Spleen (tissue), 11 donors: ENCODE measurements at regions not wholly inside any gene's neighbourhood (a gene's known extent, or its start where the extent isn't known, plus 50 kb on each side); places are given as distances from the start of the nearest gene placed in this dataset.
"Not testable (repeated sequence)": the region's sequence is repeated elsewhere in the genome, so short reads cannot be mapped to it uniquely, and the experiment has no call there.

Experiments
- DNase-seq: peaks from one replicate; pipeline ENCODE4 v3.0.0-alpha.2; 2020
- H3K27ac ChIP-seq, 8 donors: fragments of 200-600 bp; sonication (generic) in 7 of 8; 1 replicate in 4 of 8; 2 replicates in 4 of 8; pipeline versions ENCODE4 v1.5.0 to v1.8.0; 2016 to 2021; ENCODE audit warnings: inconsistent platforms in 4 of 8, mild to moderate bottlenecking in 4 of 8, moderate library complexity in 1 of 8
- H3K27me3 ChIP-seq, 7 donors: fragments of 200-600 bp; sonication (generic) in 6 of 7; replicated peaks in 1 of 7; 1 replicate in 4 of 7; 2 replicates in 3 of 7; pipeline versions ENCODE4 v1.5.0 to v1.8.0; 2016 to 2021; ENCODE audit warnings: inconsistent platforms in 3 of 7, mild to moderate bottlenecking in 1 of 7
- H3K36me3 ChIP-seq, 6 donors: fragments of 200-600 bp; sonication (generic) in 5 of 6; 1 replicate in 4 of 6; 2 replicates in 2 of 6; pipeline versions ENCODE4 v1.5.0 to v1.8.0; 2016 to 2021; ENCODE audit warnings: inconsistent platforms in 2 of 6
- H3K4me1 ChIP-seq, 6 donors: fragments of 200-600 bp; sonication (generic) in 5 of 6; 1 replicate in 3 of 6; 2 replicates in 3 of 6; pipeline versions ENCODE4 v1.5.0 to v1.8.0; 2016 to 2021; ENCODE audit warnings: inconsistent platforms in 3 of 6
- H3K4me3 ChIP-seq, 8 donors: fragments of 200-600 bp; sonication (generic) in 7 of 8; 1 replicate in 4 of 8; 2 replicates in 4 of 8; pipeline versions ENCODE4 v1.5.0 to v1.8.0; 2016 to 2021; ENCODE audit warnings: inconsistent platforms in 4 of 8, mild to moderate bottlenecking in 4 of 8, moderate library complexity in 2 of 8
- H3K9me3 ChIP-seq, 8 donors: fragments of 200-600 bp; sonication (generic) in 7 of 8; 1 replicate in 4 of 8; 2 replicates in 4 of 8; pipeline versions ENCODE4 v1.5.0 to v1.8.0; 2016 to 2021; ENCODE audit warnings: inconsistent platforms in 4 of 8
- WGBS, 5 donors: extraction: QIAGEN DNeasy Blood & Tissue Kit in 3 of 5; methylation state at CpG; one replicate each; pipeline versions ENCODE4 v1.1.5 to v1.1.7; 2013 to 2018; 5-methylcytosine and 5-hydroxymethylcytosine counted together
- intact Hi-C: fragments of 100-400 bp; cut with DNase I; formaldehyde crosslinking; loops from one replicate; pipeline ENCODE4 v1.15.0; 2023; ENCODE audit warnings: low total_unique reads
- donor health status: healthy with polysubstance abuse.
- donor health status: DM: no; HTN: no; CAD: no; lungs with moderate emphysema.
- donor health status: DM: no; HTN: no; CAD: no.
- donor health status: Bipolar disorder and iron deficiency.
- donor health status: healthy.
- donor health status: DM: no; HTN: no; CAD: no.
- donor health status: DM: yes; HTN: yes; CAD: no.

GRCh38 chr1:149321732-149322016 lies 153.2 kb upstream of the NBPF19 start:
- intact Hi-C loops, DNase-seq, H3K9me3 ChIP-seq, H3K27me3 ChIP-seq, H3K36me3 ChIP-seq, H3K4me3 ChIP-seq, H3K27ac ChIP-seq, H3K4me1 ChIP-seq: not testable (repeated sequence)
- WGBS, 5 donors, result no CpG with 5 or more reads among the region's 12 CpGs

GRCh38 chr1:149330081-149330335 lies 144.8 kb upstream of the NBPF19 start:
- DNase-seq, H3K4me3 ChIP-seq, H3K4me1 ChIP-seq, H3K9me3 ChIP-seq, H3K27ac ChIP-seq, H3K27me3 ChIP-seq, H3K36me3 ChIP-seq, intact Hi-C loops: not testable (repeated sequence)

DNA sequence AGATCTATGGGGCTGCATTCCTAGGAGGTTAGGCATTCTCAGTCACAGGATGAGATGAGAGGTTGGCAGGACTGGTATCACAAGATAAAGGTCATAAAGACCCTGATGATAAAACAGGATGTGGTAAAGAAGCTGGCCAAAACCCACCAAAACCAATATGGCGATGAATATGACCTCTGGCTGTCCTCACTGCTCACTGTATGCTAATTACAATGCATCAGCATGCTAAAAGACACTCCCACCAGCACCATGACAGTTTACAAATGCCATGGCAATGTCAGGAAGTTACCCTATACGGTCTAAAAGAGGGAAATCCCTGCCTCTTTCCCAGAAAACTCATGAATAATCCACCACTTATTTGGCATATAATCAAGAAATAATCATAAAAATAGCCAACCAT lies 138.8 kb upstream of the NBPF19 start:
- H3K27me3 ChIP-seq, DNase-seq, H3K36me3 ChIP-seq, H3K27ac ChIP-seq, H3K9me3 ChIP-seq, intact Hi-C loops, H3K4me1 ChIP-seq, H3K4me3 ChIP-seq: not testable (repeated sequence)
- no CpG with 5 or more reads among the region's 2 CpGs for WGBS, 5 donors

DNA sequence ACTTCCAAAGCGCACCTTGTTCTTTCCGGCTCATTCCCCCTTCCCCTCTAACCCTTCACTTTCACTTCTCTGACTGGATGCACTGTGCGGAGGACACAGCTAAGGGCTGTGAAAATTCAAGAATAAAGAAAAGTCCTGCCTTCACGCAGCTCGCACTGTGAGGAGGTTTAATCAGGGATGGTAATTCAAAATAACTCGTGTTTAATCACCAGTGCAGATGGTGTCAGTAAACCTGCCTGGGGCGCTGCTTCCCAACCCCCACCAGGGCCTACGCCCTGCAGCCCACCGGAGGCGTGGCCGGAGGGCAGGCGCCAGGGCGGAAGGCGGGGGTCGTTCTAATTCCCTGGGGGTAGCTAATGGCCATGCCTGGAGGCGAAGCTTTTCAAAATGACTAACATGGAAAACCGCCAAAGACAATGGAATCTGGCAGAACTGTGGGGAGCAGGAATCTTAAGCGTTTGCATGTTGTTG lies 136.6 kb upstream of the NBPF19 start:
- H3K27ac ChIP-seq, intact Hi-C loops, H3K4me3 ChIP-seq, H3K36me3 ChIP-seq, DNase-seq, H3K27me3 ChIP-seq, H3K4me1 ChIP-seq, H3K9me3 ChIP-seq: not testable (repeated sequence)
- no CpG with 5 or more reads among the region's 18 CpGs for WGBS, 5 donors

GRCh38 chr1:149338698-149339097 lies 136.1 kb upstream of the NBPF19 start:
- DNase-seq, H3K4me1 ChIP-seq, H3K27ac ChIP-seq, intact Hi-C loops, H3K27me3 ChIP-seq, H3K4me3 ChIP-seq, H3K9me3 ChIP-seq, H3K36me3 ChIP-seq: not testable (repeated sequence)
- WGBS, 5 donors, result no CpG with 5 or more reads among the region's 7 CpGs

DNA sequence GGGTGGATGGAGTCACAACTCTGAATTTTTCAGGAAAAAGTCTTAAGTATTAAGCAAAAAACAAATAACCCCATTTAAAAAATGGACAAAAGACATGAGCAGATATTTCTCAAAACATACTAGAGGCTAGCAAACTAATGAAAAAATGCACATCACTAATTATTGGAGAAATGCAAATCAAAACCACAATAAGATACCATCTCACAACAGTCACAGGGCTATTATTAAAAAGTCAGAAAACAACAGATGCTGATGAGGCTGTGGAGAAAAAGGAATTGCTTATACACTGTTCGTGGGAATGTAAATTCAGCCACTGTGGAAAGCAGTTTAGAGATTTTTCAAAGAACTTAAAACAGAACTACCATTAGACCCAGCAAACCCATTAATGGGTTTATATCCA lies 125.4 kb upstream of the NBPF19 start:
- H3K27ac ChIP-seq, H3K36me3 ChIP-seq, DNase-seq, H3K27me3 ChIP-seq, H3K4me3 ChIP-seq, intact Hi-C loops, H3K4me1 ChIP-seq, H3K9me3 ChIP-seq: not testable (repeated sequence)
- no CpG with 5 or more reads among the region's 1 CpG for WGBS, 5 donors

DNA sequence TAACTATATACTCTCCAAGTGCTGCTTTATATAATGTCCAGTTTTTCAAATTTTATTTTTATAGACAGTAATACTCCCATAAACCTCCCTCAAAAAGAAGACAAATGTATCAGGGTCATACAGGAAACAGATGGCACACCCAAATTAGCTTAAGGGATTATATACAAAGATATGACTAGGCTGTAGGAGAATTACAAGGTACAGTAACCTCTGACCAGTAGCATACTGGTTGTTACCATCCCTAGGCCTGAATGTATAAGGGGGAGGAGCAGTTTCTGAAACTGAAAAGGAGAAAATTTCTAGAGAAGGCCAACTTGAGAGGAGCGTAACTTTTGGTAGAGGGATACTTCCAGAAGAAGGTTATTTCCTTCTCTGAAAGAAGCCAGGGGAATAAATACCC lies 122.6 kb upstream of the NBPF19 start:
- not testable (repeated sequence) for H3K9me3 ChIP-seq
- no CpG with 5 or more reads among the region's 1 CpG for WGBS, 5 donors

DNA sequence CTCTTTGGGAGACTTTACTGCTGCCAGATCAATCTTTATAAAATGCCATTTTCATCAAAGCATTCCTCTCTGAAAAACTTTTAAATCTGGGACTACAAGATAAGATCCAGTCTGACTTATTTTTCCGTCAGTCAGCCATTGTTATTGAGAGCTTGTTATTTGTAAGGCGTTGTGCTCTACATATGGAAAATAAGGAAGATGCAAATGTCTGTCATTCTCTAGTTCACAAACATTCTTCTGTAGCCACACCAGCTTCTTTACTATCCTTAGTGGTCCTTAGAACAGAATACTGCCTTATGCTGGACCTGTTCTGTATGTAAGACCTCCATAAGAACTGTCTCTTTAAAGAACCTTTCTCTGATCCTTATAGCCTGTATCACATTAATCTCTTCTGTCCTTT lies 120.3 kb upstream of the NBPF19 start:
- DNase-seq, H3K27ac ChIP-seq, H3K4me1 ChIP-seq, H3K27me3 ChIP-seq, intact Hi-C loops, H3K36me3 ChIP-seq, H3K9me3 ChIP-seq, H3K4me3 ChIP-seq: not testable (repeated sequence)
- no CpG with 5 or more reads among the region's 2 CpGs for WGBS, 5 donors

More for the DNA sequence above, 122.6 kb upstream of the NBPF19 start:
- intact Hi-C loops, H3K27ac ChIP-seq, DNase-seq, H3K4me3 ChIP-seq, H3K27me3 ChIP-seq, H3K4me1 ChIP-seq, H3K36me3 ChIP-seq: not testable (repeated sequence)

DNA sequence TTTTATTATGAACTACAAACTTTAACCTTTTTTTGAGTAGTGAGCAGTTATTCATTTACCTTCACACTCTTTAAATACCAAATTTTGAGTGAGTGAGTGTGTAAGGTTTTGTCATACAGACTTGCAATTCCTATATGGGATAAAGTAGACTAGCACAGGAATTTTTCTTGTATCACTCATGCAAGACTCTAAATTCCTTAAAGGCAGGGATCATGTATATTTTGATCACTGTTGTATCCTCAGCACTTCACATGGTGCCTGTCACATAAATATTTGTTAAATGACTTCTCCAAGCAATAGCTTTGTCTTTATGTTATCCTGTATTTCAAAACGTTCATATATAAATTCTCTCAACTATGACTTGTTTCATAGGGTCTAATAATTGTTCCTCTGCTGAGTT lies 119.1 kb upstream of the NBPF19 start:
- DNase-seq, H3K9me3 ChIP-seq, H3K36me3 ChIP-seq, H3K4me3 ChIP-seq, H3K27me3 ChIP-seq, H3K27ac ChIP-seq, intact Hi-C loops, H3K4me1 ChIP-seq: not testable (repeated sequence)
- no CpG with 5 or more reads among the region's 1 CpG for WGBS, 5 donors

DNA sequence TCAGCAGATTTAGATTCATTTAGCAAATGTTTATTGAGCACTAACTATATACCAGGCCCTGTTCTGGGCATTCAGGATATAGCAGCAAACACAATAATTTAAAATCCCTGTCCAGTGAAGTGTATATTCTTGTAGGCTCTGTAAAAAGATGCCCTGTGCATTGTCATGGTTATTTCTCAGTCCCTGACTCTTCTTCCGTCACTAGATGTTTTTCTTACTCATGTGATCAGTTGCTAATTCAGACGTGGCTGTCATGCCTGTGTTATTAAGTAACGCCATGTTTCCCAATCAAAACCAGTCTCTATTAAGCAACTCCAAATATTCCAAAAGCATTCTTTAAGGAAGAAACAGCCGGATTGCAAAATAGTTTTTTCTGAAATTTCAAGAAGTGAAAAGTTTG lies 118.7 kb upstream of the NBPF19 start:
- H3K27ac ChIP-seq, H3K9me3 ChIP-seq, H3K36me3 ChIP-seq, H3K4me1 ChIP-seq, H3K27me3 ChIP-seq, H3K4me3 ChIP-seq, DNase-seq, intact Hi-C loops: not testable (repeated sequence)
- WGBS, 5 donors, result no CpG with 5 or more reads among the region's 4 CpGs

GRCh38 chr1:149360351-149360750 lies 114.5 kb upstream of the NBPF19 start:
- intact Hi-C loops, result not testable (repeated sequence)

GRCh38 chr1:149361310-149361709 lies 113.5 kb upstream of the NBPF19 start:
- H3K4me3 ChIP-seq, H3K36me3 ChIP-seq, H3K27me3 ChIP-seq, H3K9me3 ChIP-seq, H3K4me1 ChIP-seq, DNase-seq, H3K27ac ChIP-seq, intact Hi-C loops: not testable (repeated sequence)
- no CpG with 5 or more reads among the region's 2 CpGs for WGBS, 5 donors

More at GRCh38 chr1:149360351-149360750, 114.5 kb upstream of the NBPF19 start:
- H3K4me1 ChIP-seq, H3K4me3 ChIP-seq, H3K27me3 ChIP-seq, H3K27ac ChIP-seq, H3K36me3 ChIP-seq, H3K9me3 ChIP-seq, DNase-seq: not testable (repeated sequence)
- WGBS, 5 donors, result no CpG with 5 or more reads among the region's 3 CpGs
